ENCODE measurements at regions not wholly inside any gene's neighbourhood (a gene's known extent, or its start where the extent isn't known, plus 50 kb on each side); places are given as distances from the start of the nearest gene placed in this dataset.

DNA sequence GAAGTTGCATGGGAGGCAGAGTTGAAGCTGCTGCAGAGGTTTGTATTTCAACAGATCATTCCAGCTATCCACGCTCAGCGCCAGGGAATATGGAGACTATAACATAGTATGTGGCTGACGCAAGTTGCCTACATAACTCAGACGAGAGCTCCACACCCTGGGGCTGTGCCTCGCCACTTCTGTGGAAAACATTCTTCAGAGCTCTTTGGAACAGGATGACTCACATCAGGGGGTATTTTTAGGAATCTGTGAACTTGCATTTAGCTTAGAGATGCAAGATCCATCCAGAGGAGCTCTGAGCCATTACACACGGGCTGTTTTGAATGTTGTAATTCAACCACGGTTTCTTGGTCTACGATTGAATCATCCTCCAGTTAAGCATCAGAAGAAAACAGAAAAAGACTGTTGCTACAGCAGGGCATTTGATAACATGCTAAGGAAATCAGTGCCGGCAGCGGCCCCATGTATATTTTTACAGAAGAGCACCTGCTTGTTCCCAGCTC, 481.5 kb upstream of the AKR1E2 start:
- TF ChIP-seq, protein P1, sequence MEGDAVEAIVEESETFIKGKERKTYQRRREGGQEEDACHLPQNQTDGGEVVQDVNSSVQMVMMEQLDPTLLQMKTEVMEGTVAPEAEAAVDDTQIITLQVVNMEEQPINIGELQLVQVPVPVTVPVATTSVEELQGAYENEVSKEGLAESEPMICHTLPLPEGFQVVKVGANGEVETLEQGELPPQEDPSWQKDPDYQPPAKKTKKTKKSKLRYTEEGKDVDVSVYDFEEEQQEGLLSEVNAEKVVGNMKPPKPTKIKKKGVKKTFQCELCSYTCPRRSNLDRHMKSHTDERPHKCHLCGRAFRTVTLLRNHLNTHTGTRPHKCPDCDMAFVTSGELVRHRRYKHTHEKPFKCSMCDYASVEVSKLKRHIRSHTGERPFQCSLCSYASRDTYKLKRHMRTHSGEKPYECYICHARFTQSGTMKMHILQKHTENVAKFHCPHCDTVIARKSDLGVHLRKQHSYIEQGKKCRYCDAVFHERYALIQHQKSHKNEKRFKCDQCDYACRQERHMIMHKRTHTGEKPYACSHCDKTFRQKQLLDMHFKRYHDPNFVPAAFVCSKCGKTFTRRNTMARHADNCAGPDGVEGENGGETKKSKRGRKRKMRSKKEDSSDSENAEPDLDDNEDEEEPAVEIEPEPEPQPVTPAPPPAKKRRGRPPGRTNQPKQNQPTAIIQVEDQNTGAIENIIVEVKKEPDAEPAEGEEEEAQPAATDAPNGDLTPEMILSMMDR (conservative IDR thresholded peaks at IDR 0.05), result no peak
- no peak for TF ChIP-seq EZH2 (IDR thresholded peaks at IDR 0.05; ENCODE audit: low read depth)
